H1 (cell line): ENCODE measurements at regions not wholly inside any gene's neighbourhood (a gene's known extent, or its start where the extent isn't known, plus 50 kb on each side); places are given as distances from the start of the nearest gene placed in this dataset.

Source experiments
- RAD21 ChIP-seq, 2 experiments: IDR thresholded peaks in 1 of 2; conservative IDR thresholded peaks in 1 of 2; 2 replicates each; pipeline ENCODE4 v1.6.1; 2011; ENCODE audit warnings: low read depth in 2 of 2, low read length in 2 of 2, improper control_type of control experiment in 1 of 2, inconsistent platforms in 1 of 2, mild to moderate bottlenecking in 1 of 2, moderate library complexity in 1 of 2
- TF ChIP-seq, protein P1 (sequence below): IDR thresholded peaks from 2 replicates; pipeline ENCODE4 v1.6.1; 2012; ENCODE audit warnings: inconsistent platforms

DNA sequence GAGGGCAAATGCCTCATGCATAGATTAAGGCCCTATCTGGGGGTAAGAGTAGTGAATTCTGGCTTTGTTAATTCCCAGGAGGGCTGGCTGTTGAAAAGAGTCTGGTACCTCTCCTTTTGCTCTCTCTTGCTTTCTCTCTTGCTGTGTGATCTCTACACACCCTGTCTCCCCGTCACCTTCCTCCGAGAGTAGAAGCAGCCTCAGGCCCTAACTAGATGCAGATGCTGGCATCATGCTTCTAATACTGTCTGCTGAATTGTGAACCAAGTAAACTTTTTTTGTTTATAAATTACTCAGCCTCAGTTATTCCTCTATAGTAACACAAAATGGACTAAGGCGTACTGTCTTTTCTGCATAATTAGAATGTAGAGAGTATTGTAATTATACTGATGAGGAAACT is 908.1 kb downstream of the DIPK2A start (continued):
- TF ChIP-seq, protein P1, sequence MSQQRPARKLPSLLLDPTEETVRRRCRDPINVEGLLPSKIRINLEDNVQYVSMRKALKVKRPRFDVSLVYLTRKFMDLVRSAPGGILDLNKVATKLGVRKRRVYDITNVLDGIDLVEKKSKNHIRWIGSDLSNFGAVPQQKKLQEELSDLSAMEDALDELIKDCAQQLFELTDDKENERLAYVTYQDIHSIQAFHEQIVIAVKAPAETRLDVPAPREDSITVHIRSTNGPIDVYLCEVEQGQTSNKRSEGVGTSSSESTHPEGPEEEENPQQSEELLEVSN, result no peak
- no peak for TF ChIP-seq RAD21 (IDR thresholded peaks at IDR 0.05 in 1 of 2, conservative IDR thresholded peaks at IDR 0.05 in 1 of 2; ENCODE audit: low read depth in 2 of 2, low read length in 2 of 2)
